CD4-positive, alpha-beta T cell (primary cell): ENCODE measurements at regions not wholly inside any gene's neighbourhood (a gene's known extent, or its start where the extent isn't known, plus 50 kb on each side); places are given as distances from the start of the nearest gene placed in this dataset.

Source experiments
- ATAC-seq: fragments of 200-7000 bp; cut with Tn5 transposase; one replicate; pipeline ENCODE4 v1.10.0; 2022; ENCODE audit warnings: mild to moderate bottlenecking; ENCODE audit not compliant: poor library complexity
- CTCF ChIA-PET: fragments of 350-600 bp; sonication (Branson Sonifier 250); formaldehyde crosslinking; loops from one replicate; lab custom pipeline; 2021; ENCODE audit warnings: antibody characterized with exemption, inconsistent platforms; lab: Charles Lee
- POLR2A ChIA-PET: fragments of 350-600 bp; sonication (Branson Sonifier 250); formaldehyde crosslinking; loops from one replicate; lab custom pipeline; 2021; ENCODE audit warnings: antibody characterized with exemption, inconsistent platforms; lab: Charles Lee
- DNase-seq, 14 experiments: peaks; one replicate each; pipeline ENCODE4 v3.0.0-alpha.2; 2013 to 2020; ENCODE audit warnings: mixed read lengths in 2 of 14
- H3K27ac ChIP-seq, 2 donors: one replicate each; pipeline versions ENCODE4 v1.5.1 to v1.7.0; 2013; ENCODE audit warnings: low read length in 2 of 2, low read depth in 1 of 2, mild to moderate bottlenecking in 1 of 2
- H3K27me3 ChIP-seq, 2 experiments: 1 replicate in 1 of 2; 2 replicates in 1 of 2; pipeline versions ENCODE4 v1.6.1 to v1.7.0; 2013; ENCODE audit warnings: low read length in 2 of 2, control low read depth in 1 of 2, mild to moderate bottlenecking in 1 of 2, moderate library complexity in 1 of 2; ENCODE audit not compliant: insufficient read depth in 2 of 2, control insufficient read depth in 1 of 2
- H3K36me3 ChIP-seq: one replicate; pipeline ENCODE4 v1.6.1; 2013; ENCODE audit warnings: low read length, control low read depth; ENCODE audit not compliant: insufficient read depth
- H3K4me1 ChIP-seq: one replicate; pipeline ENCODE4 v1.6.1; 2013; ENCODE audit warnings: low read length, control low read depth; ENCODE audit not compliant: insufficient read depth
- H3K4me3 ChIP-seq: one replicate; pipeline ENCODE4 v1.5.1; 2013; ENCODE audit warnings: mild to moderate bottlenecking, low read length, moderate library complexity
- H3K9me3 ChIP-seq, 2 experiments: 1 replicate in 1 of 2; 2 replicates in 1 of 2; pipeline versions ENCODE4 v1.6.1 to v1.7.0; 2013; ENCODE audit warnings: low read length in 2 of 2, mild to moderate bottlenecking in 2 of 2, control low read depth in 1 of 2, moderate library complexity in 1 of 2; ENCODE audit not compliant: control insufficient read depth in 1 of 2, insufficient read depth in 1 of 2
- H3K27ac Mint-ChIP-seq: one replicate; pipeline ENCODE4 v1.8.0; 2020; ENCODE audit warnings: mixed read lengths
- H3K27me3 Mint-ChIP-seq: one replicate; pipeline ENCODE4 v1.8.0; 2021; ENCODE audit warnings: mixed read lengths
- H3K36me3 Mint-ChIP-seq: one replicate; pipeline ENCODE4 v1.8.0; 2021; ENCODE audit warnings: low read depth, mixed read lengths
- H3K4me1 Mint-ChIP-seq: one replicate; pipeline ENCODE4 v1.8.0; 2021; ENCODE audit warnings: low read depth, mixed read lengths
- H3K4me3 Mint-ChIP-seq: one replicate; pipeline ENCODE4 v1.8.0; 2020; ENCODE audit warnings: mild to moderate bottlenecking, mixed read lengths
- H3K9me3 Mint-ChIP-seq: one replicate; pipeline ENCODE4 v1.8.0; 2020; ENCODE audit warnings: mixed read lengths
- intact Hi-C, 2 experiments: fragments of 100-400 bp; cut with DNase I in 1 of 2; cut with micrococcal nuclease in 1 of 2; formaldehyde crosslinking; loops; one replicate each; pipeline versions ENCODE4 v1.15.1 to v1.9.0; 2023 to 2025; cut with DNase I, micrococcal nuclease
- TF ChIP-seq, protein P1 (sequence below): fragments of 200-600 bp; IDR thresholded peaks from one replicate; pipeline ENCODE4 v1.8.0; 2022; ENCODE audit warnings: antibody characterized with exemption, mild to moderate bottlenecking

DNA sequence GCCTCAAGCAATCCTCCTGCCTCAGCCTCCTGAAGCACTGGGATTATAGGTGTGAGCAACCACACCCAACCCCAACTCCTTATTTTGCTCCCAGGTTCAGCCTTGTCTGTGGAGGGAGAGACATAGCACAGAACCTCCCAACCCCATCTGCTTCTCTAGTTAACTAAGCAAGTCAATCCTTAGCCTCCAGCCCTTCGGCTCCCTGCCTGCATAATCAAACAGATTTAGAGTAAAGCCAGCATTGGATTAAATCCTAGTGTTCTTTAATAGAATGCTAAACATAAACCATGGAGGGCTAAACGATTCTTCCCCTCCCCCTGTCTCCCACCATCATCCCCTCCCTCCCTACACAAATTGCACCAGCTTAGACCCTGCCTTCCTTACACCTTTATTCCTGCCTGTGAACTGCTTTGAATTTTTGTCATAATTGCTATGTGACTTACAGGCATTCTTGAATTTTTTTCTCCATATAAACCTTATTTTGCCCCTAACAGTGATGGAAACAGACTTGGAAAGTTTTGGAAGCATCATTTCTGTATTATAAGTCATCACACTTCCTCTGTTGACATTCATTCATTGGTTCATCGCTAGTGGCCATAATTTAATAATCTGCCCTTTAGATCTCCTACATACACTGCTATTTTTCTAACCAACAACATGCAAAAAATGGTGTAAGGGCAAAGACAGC lies 72.6 kb upstream of the TOMM7 start:
- ATAC-seq (no peak), DNase-seq (no peak)
- no peaks in the 10 kb centered on the region for H3K36me3 Mint-ChIP-seq
- no peak overlapping the region for H3K27ac Mint-ChIP-seq
- TF ChIP-seq, protein P1, sequence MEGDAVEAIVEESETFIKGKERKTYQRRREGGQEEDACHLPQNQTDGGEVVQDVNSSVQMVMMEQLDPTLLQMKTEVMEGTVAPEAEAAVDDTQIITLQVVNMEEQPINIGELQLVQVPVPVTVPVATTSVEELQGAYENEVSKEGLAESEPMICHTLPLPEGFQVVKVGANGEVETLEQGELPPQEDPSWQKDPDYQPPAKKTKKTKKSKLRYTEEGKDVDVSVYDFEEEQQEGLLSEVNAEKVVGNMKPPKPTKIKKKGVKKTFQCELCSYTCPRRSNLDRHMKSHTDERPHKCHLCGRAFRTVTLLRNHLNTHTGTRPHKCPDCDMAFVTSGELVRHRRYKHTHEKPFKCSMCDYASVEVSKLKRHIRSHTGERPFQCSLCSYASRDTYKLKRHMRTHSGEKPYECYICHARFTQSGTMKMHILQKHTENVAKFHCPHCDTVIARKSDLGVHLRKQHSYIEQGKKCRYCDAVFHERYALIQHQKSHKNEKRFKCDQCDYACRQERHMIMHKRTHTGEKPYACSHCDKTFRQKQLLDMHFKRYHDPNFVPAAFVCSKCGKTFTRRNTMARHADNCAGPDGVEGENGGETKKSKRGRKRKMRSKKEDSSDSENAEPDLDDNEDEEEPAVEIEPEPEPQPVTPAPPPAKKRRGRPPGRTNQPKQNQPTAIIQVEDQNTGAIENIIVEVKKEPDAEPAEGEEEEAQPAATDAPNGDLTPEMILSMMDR, result no peak
- H3K27me3 Mint-ChIP-seq, result peaks cover 19% of the 10 kb centered on the region
- no peaks in the 10 kb centered on the region for H3K9me3 ChIP-seq
- no peak overlapping the region for H3K27ac ChIP-seq
- no peaks in the 10 kb centered on the region for H3K4me1 Mint-ChIP-seq
- H3K27me3 ChIP-seq, result peaks cover 0 to 10% of the 10 kb centered on the region in 2 experiments
- no peaks in the 10 kb centered on the region for H3K9me3 Mint-ChIP-seq
- ChIA-PET POLR2A (no interaction called here), CTCF (interaction anchor here (1.1 kb wide), 1 partner anchor 22 kb away, joined by 3 read pairs; no protein-coding TSS in a partner anchor)
- H3K4me3 ChIP-seq, result no peak overlapping the region
- H3K4me3 Mint-ChIP-seq, result no peak overlapping the region
- intact Hi-C loops, result no loop called here
- no peaks in the 10 kb centered on the region for H3K4me1 ChIP-seq
- H3K36me3 ChIP-seq, result no peaks in the 10 kb centered on the region

DNA sequence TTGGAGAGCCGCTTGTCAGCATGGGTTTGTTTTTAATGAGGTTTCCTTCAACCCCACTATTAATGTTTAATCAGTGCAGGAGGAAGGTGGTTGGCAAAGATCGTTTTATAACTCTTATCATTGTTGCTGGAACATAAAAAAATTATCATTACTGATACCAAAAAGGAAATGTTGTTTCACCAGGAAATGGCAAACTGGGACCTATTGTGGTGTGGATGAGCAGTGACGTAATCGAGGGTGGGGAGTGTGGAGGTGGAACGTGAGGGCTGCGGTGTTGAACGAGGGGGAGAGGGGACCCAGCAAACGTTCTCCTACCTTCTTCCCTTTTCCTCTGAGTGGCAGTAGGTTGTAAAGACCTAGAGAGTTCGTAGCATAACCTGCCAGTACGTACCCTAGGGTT lies 71.9 kb upstream of the TOMM7 start:
- intact Hi-C loops, result no loop called here
- Mint-ChIP-seq H3K4me1 (no peaks in the 10 kb centered on the region), H3K27ac (no peak overlapping the region), H3K9me3 (no peaks in the 10 kb centered on the region), H3K36me3 (no peaks in the 10 kb centered on the region), H3K4me3 (no peak overlapping the region), H3K27me3 (peaks cover 19% of the 10 kb centered on the region)
- Histone ChIP-seq H3K36me3 (no peaks in the 10 kb centered on the region), H3K4me3 (no peak overlapping the region), H3K27me3 (peaks cover 0 to 10% of the 10 kb centered on the region in 2 experiments), H3K4me1 (no peaks in the 10 kb centered on the region), H3K9me3 (no peaks in the 10 kb centered on the region), H3K27ac (no peak overlapping the region)
- ATAC-seq (no peak), DNase-seq (no peak)
- TF ChIP-seq, protein P1, result no peak
- ChIA-PET POLR2A (no interaction called here), CTCF (no interaction called here)

DNA sequence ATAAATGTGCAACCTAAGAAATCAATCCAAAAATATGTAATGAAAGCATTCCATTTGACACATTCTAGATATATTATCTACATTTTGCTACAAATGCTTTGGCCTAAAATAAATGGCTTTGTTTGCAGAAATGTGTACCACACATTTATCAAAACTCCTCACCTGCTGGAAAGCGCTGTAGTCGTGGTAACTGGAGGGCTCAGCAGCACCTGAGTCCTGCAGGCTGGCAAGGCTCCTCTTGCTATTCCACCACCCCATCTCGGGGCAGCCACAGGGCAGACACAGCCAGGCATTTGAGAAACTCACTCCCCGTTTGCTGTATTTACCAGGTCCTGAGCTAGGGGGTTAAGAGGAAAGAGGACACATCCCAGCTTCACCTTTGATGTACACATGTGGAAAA lies 68.1 kb upstream of the TOMM7 start:
- Histone ChIP-seq H3K27me3 (peaks cover 0 to 10% of the 10 kb centered on the region in 2 experiments), H3K27ac (no peak overlapping the region), H3K4me1 (peaks cover 4% of the 10 kb centered on the region), H3K9me3 (no peaks in the 10 kb centered on the region), H3K4me3 (no peak overlapping the region), H3K36me3 (no peaks in the 10 kb centered on the region)
- DNase-seq, result no peak
- CTCF ChIA-PET, result no interaction called here
- Mint-ChIP-seq H3K27me3 (peaks cover 9% of the 10 kb centered on the region), H3K9me3 (no peaks in the 10 kb centered on the region), H3K4me3 (no peak overlapping the region), H3K27ac (no peak overlapping the region), H3K36me3 (no peaks in the 10 kb centered on the region), H3K4me1 (peaks cover 7% of the 10 kb centered on the region)
- no peak for ATAC-seq
- TF ChIP-seq, protein P1, result no peak
- intact Hi-C loops, result no loop called here
- POLR2A ChIA-PET, result no interaction called here
